HG03378 (cell line): ENCODE measurements at regions not wholly inside any gene's neighbourhood (a gene's known extent, or its start where the extent isn't known, plus 50 kb on each side); places are given as distances from the start of the nearest gene placed in this dataset.
"Not testable (repeated sequence)": the region's sequence is repeated elsewhere in the genome, so short reads cannot be mapped to it uniquely, and the experiment has no call there.

ENCODE experiments used
- ATAC-seq: cut with Tn5 transposase; IDR thresholded peaks from one replicate; pipeline ENCODE4 v1.9.1; 2021; ENCODE audit warnings: mild to moderate bottlenecking, moderate library complexity; ENCODE audit not compliant: unreplicated experiment

GRCh38 chr9:78383130-78383529 is 86.2 kb downstream of the PSAT1 start:
- no peak for ATAC-seq

- ATAC-seq, result no peak
Observed at GRCh38 chr9:78386348-78386747, 89.4 kb downstream of the PSAT1 start.

DNA sequence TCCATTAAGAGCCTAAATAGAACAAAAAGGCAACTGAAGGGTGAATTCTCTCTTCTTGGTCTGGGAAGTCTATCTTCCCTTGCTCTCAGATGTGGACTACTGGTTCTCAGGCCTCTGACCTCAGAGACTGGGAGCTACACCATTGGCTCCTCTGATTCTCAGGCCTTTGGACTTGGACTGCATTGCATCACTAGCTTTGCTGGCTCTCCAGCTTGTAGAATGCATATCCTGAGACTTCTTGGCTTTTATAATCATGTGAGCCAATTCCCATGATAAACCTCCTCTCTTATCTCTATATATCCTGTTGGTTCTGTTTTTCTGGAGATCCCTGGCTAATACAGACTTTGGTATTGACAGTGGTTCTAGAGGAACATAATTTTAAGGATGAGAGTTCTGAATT is 89.8 kb downstream of the PSAT1 start:
- ATAC-seq, result no peak

DNA sequence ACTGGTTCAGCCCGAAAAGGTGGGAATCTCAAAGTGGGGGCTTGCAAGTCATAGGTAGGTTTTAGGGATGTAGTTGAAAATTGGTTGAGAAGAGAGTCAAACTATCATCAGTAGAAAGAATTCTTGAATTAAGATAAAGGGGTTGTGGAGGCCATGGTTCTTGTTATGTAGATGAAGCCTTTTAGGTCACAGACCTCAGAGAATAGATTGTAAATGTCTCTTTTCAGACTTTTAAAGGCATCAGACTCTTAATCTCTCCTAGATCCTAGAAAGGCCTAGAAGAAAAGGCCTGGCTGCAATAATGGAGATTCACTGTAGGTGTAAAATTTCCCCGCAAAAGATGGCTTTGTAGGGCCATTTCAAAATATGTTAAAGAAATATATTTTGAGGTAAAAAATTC is 96.4 kb downstream of the PSAT1 start:
- no peak for ATAC-seq

DNA sequence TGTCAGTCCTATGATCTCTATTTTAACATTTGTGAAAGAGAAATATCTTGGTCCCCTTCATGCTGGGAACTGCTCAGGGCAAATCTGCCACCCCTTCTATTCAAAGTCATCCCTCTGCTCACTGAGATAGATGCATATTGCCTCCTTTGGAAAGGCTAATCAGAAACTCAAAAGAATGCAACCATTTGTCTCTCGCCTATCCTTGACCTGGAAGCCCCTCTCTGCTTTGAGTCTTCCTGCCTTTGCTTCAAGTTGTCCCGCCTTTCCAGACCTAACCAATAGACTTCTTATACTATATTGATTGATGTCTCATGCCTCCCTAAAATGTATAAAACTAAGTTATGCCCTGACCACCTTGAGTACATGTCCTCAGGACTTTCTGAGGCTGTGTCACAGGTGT is 97.0 kb downstream of the PSAT1 start:
- no peak for ATAC-seq

- ATAC-seq, result no peak
Observed at GRCh38 chr9:78396087-78396486, 99.2 kb downstream of the PSAT1 start.

GRCh38 chr9:78397045-78397444 is 100.1 kb downstream of the PSAT1 start:
- no peak for ATAC-seq

DNA sequence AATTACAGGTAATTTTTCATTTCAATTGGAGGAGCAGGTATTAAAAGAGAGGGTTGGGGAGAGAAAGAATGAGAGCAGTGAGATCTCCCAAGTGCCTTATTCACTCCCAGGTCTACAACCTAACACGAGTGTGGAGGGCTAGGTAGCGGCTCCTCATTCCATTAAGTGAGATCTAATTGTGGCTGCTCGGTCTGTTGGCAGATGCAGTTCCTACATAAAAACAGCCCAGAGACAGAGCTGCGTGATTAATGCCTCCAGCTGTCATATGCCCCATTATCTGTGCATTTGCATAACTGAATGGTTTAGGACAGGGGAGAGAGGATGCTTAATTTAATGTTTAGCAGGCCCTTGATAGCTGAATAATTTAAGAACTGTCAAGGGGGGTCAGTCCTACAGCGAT is 100.5 kb downstream of the PSAT1 start:
- no peak for ATAC-seq

GRCh38 chr9:78399153-78399552 is 102.2 kb downstream of the PSAT1 start:
- ATAC-seq, result no peak

DNA sequence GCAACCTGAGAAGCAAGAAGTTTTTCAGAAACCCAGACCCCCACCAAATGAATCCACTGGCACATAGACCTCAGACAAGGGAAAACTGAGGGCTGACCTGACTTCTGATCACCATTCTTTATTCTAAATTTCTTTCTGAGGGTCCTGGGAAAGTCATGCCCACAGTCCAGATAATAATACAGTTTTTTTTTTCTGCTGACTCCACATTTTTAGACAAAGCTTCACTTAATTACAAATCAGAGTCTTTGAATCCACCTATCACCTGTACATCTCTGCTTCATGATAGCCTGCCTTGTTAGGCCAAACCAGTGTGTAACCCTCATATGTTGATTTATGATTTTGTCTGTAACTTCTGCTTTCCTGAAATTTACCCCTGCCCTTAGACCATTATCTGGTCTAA is 103.6 kb downstream of the PSAT1 start:
- no peak for ATAC-seq

GRCh38 chr9:78405461-78405860 is 108.5 kb downstream of the PSAT1 start:
- no peak for ATAC-seq

- no peak for ATAC-seq
Observed at GRCh38 chr9:78406146-78406545, 109.2 kb downstream of the PSAT1 start.

DNA sequence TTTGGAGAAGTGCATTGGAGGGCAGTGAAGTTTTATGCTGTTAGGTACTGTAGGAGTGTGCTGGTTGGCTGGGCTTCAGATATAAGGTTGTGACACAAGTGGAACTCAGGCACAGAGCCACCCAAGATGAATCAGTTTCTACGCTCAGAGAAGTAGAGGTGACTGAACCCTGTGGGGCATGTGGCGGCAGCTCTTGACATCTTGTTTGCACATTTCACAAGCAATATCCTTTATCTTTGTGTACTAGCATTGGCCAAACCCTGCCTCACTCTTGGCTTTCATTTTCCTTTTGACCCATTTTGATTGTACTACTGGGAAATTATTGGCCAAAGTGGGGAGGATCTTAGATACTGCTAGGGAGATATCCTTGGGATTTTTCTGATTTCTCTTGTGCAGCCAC is 110.0 kb downstream of the PSAT1 start:
- ATAC-seq, result no peak

DNA sequence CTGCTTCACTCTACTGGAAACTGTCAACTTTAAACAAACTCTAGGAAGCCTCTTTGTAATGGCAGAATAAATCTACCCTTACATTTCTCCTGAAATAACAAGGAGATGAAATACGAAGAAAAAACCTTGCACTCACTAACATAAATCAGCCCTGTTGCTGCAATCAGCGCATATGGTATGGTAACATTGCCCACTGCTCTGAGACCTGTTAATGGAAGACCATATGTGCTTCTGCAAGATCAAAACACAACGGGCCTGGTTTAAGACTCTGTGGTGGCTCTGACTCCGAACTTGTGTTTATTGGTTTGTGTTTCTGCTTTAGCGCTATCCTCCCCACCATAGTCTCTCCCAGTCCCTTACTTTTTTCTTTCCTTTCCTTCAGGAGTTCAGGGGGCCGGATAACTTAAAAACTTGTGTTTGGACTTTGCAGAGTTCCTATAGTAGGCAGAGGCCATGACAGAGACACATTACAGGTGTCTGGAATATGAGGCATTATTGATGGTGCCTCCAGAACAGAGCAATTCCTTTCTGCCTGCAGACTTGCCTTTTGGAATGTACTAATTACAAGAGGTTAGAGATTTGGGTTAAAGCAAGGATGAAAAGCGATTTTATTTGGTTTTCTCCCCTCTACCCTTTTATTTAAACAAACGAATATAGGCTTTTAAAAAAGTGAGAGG is 110.8 kb downstream of the PSAT1 start:
- no peak for ATAC-seq

GRCh38 chr9:78408388-78408787 is 111.5 kb downstream of the PSAT1 start:
- no peak for ATAC-seq

- ATAC-seq, result not testable (repeated sequence)
Observed at GRCh38 chr9:78409928-78410510, 113.1 kb downstream of the PSAT1 start.

DNA sequence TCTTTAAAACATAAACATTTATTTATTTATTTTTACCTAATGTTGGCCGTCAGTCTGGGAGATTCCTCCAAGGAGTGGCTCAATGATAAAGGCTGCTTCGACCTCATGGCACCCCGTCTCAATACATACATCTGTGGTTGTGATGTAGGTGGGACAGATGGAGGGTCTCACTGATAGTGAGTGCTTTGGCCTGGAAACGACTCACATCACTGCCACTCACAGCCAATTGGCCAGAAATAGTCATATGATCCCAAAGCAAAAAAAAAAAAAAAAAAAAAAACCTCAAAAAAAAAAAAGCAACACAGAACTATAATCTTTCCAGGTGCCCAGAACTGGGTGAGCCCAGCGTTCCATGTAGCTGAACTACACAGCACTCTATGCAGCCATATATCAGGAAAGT is 125.4 kb downstream of the PSAT1 start:
- ATAC-seq, result no peak

- ATAC-seq, result no peak
Observed at GRCh38 chr9:78424299-78424698, 127.4 kb downstream of the PSAT1 start.

DNA sequence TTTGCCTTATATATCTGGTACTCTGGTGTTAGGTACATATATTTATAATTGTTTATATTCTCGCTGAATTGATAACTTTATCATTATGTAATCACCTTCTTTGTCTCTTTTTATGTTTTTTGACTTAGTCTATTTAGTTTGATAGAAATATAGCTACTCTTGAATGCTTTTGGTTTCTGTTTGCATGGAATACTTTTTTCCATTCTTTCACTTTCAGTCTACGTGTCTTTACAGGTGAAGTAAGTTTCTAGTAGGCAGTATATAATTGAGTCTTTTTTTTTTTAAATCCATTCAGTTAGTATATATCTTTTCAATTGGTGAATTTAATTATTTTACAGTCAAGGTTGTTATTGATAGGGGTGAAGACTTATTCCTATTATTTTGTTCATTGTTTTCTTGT is 131.7 kb downstream of the PSAT1 start:
- ATAC-seq, result no peak

GRCh38 chr9:78430387-78430786 is 133.5 kb downstream of the PSAT1 start:
- no peak for ATAC-seq

DNA sequence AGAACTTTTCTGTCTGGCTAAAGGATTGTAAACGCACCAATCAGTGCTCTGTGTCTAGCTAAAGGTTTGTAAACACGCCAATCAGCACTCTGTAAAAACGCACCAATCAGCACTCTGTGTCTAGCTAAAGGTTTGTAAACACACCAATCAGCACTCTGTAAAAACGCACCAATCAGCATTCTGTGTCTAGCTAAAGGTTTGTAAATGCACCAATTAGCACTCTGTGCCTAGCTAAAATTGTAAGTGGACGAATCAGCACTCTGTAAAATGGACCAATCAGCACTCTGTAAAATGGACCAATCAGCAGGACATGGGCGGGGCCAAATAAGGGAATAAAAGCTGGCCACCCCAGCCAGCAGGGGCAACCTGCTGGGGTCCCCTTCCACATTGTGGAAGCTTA is 134.1 kb downstream of the PSAT1 start:
- not testable (repeated sequence) for ATAC-seq

- ATAC-seq, result no peak
Observed at GRCh38 chr9:78436873-78437272, 139.9 kb downstream of the PSAT1 start.

DNA sequence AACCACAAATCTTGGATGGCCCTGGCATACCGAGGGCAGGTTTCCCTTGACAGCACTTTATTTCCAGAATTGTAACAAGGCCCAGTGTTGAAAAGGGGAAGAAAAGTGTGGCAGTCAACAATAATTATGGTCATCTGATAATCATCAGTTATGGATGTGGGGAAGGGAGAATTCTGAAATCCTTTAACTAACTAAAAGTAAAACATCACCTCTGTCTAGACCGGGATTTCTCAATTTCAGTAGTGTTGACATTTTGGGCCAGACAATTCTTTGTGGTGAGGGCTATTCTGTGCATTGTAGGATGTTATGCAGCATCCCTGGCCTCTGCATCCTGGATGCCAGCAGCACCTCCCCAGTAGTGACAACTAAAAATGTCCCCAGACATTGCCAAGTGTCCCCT is 140.4 kb downstream of the PSAT1 start:
- no peak for ATAC-seq
